Skeletal muscle cell (primary cell): ENCODE measurements at regions not wholly inside any gene's neighbourhood (a gene's known extent, or its start where the extent isn't known, plus 50 kb on each side); places are given as distances from the start of the nearest gene placed in this dataset.
"Not testable (repeated sequence)": the region's sequence is repeated elsewhere in the genome, so short reads cannot be mapped to it uniquely, and the experiment has no call there.

Experiments used
- DNase-seq: peaks from one replicate; pipeline ENCODE4 v3.0.0-alpha.2; 2010; ENCODE audit warnings: low read depth
- H3K4me3 ChIP-seq: 2 replicates; pipeline ENCODE4 v1.5.1; 2011; ENCODE audit warnings: low read depth, mild to moderate bottlenecking, control low read depth, low read length, moderate library complexity

- DNase-seq, H3K4me3 ChIP-seq: not testable (repeated sequence)
These were observed 201.5 kb upstream of the EDNRB start for GRCh38 chr13:78120144-78120543.

GRCh38 chr13:78117070-78117469, 198.4 kb upstream of the EDNRB start:
- not testable (repeated sequence) for H3K4me3 ChIP-seq, DNase-seq

GRCh38 chr13:78105656-78106055, 187.0 kb upstream of the EDNRB start:
- no peak overlapping the region for H3K4me3 ChIP-seq
- no peak for DNase-seq

GRCh38 chr13:78103936-78104335, 185.3 kb upstream of the EDNRB start:
- DNase-seq = no peak
- H3K4me3 ChIP-seq = no peak overlapping the region

GRCh38 chr13:78102741-78103140, 184.1 kb upstream of the EDNRB start:
- DNase-seq = no peak
- no peak overlapping the region for H3K4me3 ChIP-seq

GRCh38 chr13:78102121-78102677, 183.6 kb upstream of the EDNRB start:
- DNase-seq = peak; percentile 92

GRCh38 chr13:78100486-78100885, 181.9 kb upstream of the EDNRB start:
- peak; percentile 12 for DNase-seq
- H3K4me3 ChIP-seq = no peak overlapping the region

More at GRCh38 chr13:78102121-78102677, 183.6 kb upstream of the EDNRB start:
- H3K4me3 ChIP-seq = no peak overlapping the region

- no peak overlapping the region for H3K4me3 ChIP-seq
- no peak for DNase-seq
These were observed 179.6 kb upstream of the EDNRB start for GRCh38 chr13:78098249-78098648.

GRCh38 chr13:78096221-78096620, 177.6 kb upstream of the EDNRB start:
- no peak for DNase-seq

GRCh38 chr13:78087966-78088678, 169.5 kb upstream of the EDNRB start:
- no peak overlapping the region for H3K4me3 ChIP-seq
- DNase-seq = no peak

More at GRCh38 chr13:78096221-78096620, 177.6 kb upstream of the EDNRB start:
- no peak overlapping the region for H3K4me3 ChIP-seq

- no peak for DNase-seq
- H3K4me3 ChIP-seq = no peak overlapping the region
These were observed 167.0 kb upstream of the EDNRB start for GRCh38 chr13:78085434-78086225.

GRCh38 chr13:78084401-78084800, 165.8 kb upstream of the EDNRB start:
- H3K4me3 ChIP-seq = no peak overlapping the region
- no peak for DNase-seq

- no peak overlapping the region for H3K4me3 ChIP-seq
- DNase-seq = no peak
These were observed 159.5 kb upstream of the EDNRB start for GRCh38 chr13:78078168-78078567.

GRCh38 chr13:78067290-78067689, 148.7 kb upstream of the EDNRB start:
- no peak overlapping the region for H3K4me3 ChIP-seq

GRCh38 chr13:78065141-78065540, 146.5 kb upstream of the EDNRB start:
- H3K4me3 ChIP-seq = no peak overlapping the region
- no peak for DNase-seq

More at GRCh38 chr13:78067290-78067689, 148.7 kb upstream of the EDNRB start:
- no peak for DNase-seq

GRCh38 chr13:78061806-78062205, 143.2 kb upstream of the EDNRB start:
- DNase-seq = no peak
- H3K4me3 ChIP-seq = no peak overlapping the region

GRCh38 chr13:78060966-78061365, 142.3 kb upstream of the EDNRB start:
- no peak for DNase-seq
- no peak overlapping the region for H3K4me3 ChIP-seq

- not testable (repeated sequence) for DNase-seq
These were observed 138.2 kb upstream of the EDNRB start for GRCh38 chr13:78056865-78057264.

GRCh38 chr13:78054157-78054556, 135.5 kb upstream of the EDNRB start:
- H3K4me3 ChIP-seq = no peak overlapping the region
- DNase-seq = no peak

More at GRCh38 chr13:78056865-78057264, 138.2 kb upstream of the EDNRB start:
- H3K4me3 ChIP-seq = not testable (repeated sequence)

- H3K4me3 ChIP-seq = no peak overlapping the region
- no peak for DNase-seq
These were observed 128.5 kb upstream of the EDNRB start for GRCh38 chr13:78047151-78047550.
